RWPE2 (cell line): ENCODE measurements at regions not wholly inside any gene's neighbourhood (a gene's known extent, or its start where the extent isn't known, plus 50 kb on each side); places are given as distances from the start of the nearest gene placed in this dataset.

Experiments
- ATAC-seq: fragments of 200-7000 bp; cut with Tn5 transposase; 3 replicates; pipeline ENCODE4 v1.9.1; 2021; ENCODE audit warnings: low read depth
- DNase-seq: peaks from one replicate; pipeline ENCODE4 v3.0.0-alpha.2; 2020; ENCODE audit warnings: low spot score
- H3K27ac ChIP-seq: fragments of 450-650 bp; 2 replicates; pipeline ENCODE4 v1.5.1; 2017; ENCODE audit warnings: mild to moderate bottlenecking; ENCODE audit not compliant: poor library complexity, severe bottlenecking
- H3K27me3 ChIP-seq: fragments of 250-450 bp; sonication (Bioruptor Pico); 2 replicates; pipeline ENCODE4 v1.5.1; 2021; ENCODE audit warnings: mild to moderate bottlenecking, moderate library complexity; ENCODE audit not compliant: insufficient read depth, poor library complexity, severe bottlenecking
- H3K36me3 ChIP-seq: fragments of 250-450 bp; sonication (Bioruptor Pico); 2 replicates; pipeline ENCODE4 v1.5.1; 2020; ENCODE audit warnings: low read depth, mild to moderate bottlenecking, moderate library complexity
- H3K4me1 ChIP-seq: fragments of 250-450 bp; sonication (Bioruptor Pico); 2 replicates; pipeline ENCODE4 v1.5.1; 2021; ENCODE audit warnings: mild to moderate bottlenecking, moderate library complexity; ENCODE audit not compliant: insufficient read depth, poor library complexity, severe bottlenecking
- H3K4me3 ChIP-seq: fragments of 250-450 bp; sonication (Bioruptor Pico); 2 replicates; pipeline ENCODE4 v1.5.1; 2021; ENCODE audit warnings: mild to moderate bottlenecking, moderate library complexity; ENCODE audit not compliant: severe bottlenecking
- H3K9me3 ChIP-seq: fragments of 250-450 bp; sonication (Bioruptor Pico); 2 replicates; pipeline ENCODE4 v1.5.1; 2021; ENCODE audit warnings: mild to moderate bottlenecking, moderate library complexity; ENCODE audit not compliant: severe bottlenecking
- TF ChIP-seq, protein P1 (sequence below): fragments of 450-650 bp; IDR thresholded peaks from one replicate; pipeline ENCODE4 v1.5.1; 2017; ENCODE audit warnings: mild to moderate bottlenecking, moderate library complexity; ENCODE audit not compliant: poor library complexity, severe bottlenecking

DNA sequence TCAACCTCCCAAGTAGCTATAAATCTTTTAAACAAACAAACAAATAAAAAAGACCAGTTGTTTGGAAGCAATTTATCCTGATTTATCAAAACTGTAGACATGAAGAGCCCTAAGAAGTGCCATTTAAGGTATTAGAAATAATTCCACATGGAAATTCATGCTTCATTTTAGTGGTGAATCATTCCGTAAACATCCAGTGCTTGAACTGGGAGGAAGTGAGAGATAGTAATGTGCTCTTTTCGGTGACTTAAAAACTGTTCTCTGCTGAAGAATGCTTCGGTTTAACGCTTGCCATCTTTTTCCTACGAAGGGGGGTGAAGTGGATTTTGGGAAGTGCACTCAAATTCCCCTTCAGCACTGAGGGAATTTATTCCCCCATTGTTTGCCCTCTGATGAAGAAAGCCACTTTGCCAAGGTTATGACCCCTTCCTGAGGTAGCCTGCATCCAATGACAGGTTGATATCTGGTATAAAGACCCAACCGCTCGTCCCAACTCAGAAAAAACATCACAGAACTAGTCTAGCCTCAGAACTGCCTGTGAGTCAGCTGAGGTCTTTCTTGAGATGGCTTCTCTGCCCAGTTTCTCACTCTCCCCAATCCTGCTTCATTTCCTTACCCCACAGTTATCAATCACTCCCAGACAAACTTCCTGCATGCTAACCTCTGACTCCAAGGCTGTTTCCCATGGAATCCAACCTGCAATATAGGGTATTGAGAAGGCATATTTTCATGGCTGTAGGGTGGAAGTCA lies 244.1 kb downstream of the AEBP2 start:
- DNase-seq, result no peak
- TF ChIP-seq, protein P1, sequence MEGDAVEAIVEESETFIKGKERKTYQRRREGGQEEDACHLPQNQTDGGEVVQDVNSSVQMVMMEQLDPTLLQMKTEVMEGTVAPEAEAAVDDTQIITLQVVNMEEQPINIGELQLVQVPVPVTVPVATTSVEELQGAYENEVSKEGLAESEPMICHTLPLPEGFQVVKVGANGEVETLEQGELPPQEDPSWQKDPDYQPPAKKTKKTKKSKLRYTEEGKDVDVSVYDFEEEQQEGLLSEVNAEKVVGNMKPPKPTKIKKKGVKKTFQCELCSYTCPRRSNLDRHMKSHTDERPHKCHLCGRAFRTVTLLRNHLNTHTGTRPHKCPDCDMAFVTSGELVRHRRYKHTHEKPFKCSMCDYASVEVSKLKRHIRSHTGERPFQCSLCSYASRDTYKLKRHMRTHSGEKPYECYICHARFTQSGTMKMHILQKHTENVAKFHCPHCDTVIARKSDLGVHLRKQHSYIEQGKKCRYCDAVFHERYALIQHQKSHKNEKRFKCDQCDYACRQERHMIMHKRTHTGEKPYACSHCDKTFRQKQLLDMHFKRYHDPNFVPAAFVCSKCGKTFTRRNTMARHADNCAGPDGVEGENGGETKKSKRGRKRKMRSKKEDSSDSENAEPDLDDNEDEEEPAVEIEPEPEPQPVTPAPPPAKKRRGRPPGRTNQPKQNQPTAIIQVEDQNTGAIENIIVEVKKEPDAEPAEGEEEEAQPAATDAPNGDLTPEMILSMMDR, result no peak
- Histone ChIP-seq H3K9me3 (no peaks in the 10 kb centered on the region), H3K36me3 (no peaks in the 10 kb centered on the region), H3K27ac (peak overlapping the region; percentile 41), H3K27me3 (no peaks in the 10 kb centered on the region), H3K4me3 (no peak overlapping the region), H3K4me1 (peaks cover 9% of the 10 kb centered on the region)
- 0 out of 3 replicates have a peak, but pooled peaks have one; percentile 55 for ATAC-seq

DNA sequence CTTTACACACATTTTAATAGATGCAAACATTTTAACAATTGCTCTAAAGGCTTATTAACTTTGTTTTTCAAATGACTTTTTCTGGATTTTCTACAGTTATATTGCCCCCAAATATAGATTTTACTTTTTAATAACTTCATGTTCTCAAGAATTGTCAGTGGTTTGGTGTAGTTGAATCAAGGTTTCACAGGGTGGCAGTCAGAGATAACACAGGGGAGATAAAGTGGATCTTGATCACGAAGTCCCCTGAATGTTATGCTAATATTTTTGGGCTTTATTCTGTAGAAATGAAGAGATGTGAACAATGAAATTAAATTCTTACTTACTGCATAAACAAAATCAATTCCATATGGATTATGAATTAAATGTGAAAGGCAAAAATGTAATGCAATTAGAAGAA lies 248.1 kb downstream of the AEBP2 start:
- no peak overlapping the region for H3K4me3 ChIP-seq
- DNase-seq (no peak), ATAC-seq (no peak)
- TF ChIP-seq, protein P1, result no peak
- H3K36me3 ChIP-seq, result no peaks in the 10 kb centered on the region
- H3K27ac ChIP-seq, result no peak overlapping the region
- H3K9me3 ChIP-seq, result no peaks in the 10 kb centered on the region
- no peaks in the 10 kb centered on the region for H3K27me3 ChIP-seq
- peaks cover 23% of the 10 kb centered on the region for H3K4me1 ChIP-seq

DNA sequence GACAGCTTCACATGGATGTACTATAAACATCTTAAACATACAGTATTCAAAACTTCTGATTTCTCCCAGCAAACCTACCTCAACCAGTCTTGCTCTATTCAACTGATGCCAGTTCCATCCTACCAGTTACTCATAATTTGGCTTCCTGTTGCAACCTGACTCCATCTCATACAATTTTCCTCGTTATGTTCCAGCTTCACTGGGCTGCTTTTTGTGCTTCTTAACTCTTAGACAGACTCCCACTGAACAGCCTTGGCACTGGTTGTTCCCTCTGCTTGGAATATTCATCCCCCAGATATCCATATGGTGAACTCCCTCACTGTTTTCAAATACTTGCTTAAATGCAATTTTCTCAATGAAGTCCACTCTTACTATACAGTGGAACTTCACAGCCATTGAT lies 249.2 kb downstream of the AEBP2 start:
- DNase-seq (no peak), ATAC-seq (peak; percentile 54)
- Histone ChIP-seq H3K4me3 (no peak overlapping the region), H3K27ac (peak overlapping the region; percentile 21), H3K36me3 (no peaks in the 10 kb centered on the region), H3K27me3 (no peaks in the 10 kb centered on the region), H3K9me3 (no peaks in the 10 kb centered on the region), H3K4me1 (peaks cover 17% of the 10 kb centered on the region)
- TF ChIP-seq, protein P1, result no peak

DNA sequence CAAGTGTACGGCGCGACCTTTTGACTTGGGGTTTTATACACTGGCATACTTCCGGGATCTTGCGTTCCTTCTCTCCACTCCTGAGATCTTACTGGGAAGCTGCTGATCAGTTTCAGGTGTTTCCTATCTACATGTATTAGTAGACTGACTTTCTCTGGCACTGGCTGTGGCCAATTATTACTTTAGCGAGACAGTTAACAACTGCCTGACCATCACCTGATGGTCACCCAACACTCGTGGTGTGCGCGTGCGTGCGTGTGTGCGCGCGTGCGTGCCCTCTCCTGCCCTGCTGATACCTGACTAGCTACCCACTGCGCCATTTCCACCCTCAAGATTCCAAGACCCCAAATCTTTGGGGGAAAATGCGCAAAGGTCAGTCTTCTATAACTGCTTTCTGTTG lies 249.9 kb downstream of the AEBP2 start:
- Histone ChIP-seq H3K4me3 (no peak overlapping the region), H3K27me3 (no peaks in the 10 kb centered on the region), H3K36me3 (no peaks in the 10 kb centered on the region), H3K27ac (peak overlapping the region; percentile 21), H3K9me3 (no peaks in the 10 kb centered on the region), H3K4me1 (peaks cover 14% of the 10 kb centered on the region)
- ATAC-seq (no peak), DNase-seq (no peak)
- TF ChIP-seq, protein P1, result no peak

DNA sequence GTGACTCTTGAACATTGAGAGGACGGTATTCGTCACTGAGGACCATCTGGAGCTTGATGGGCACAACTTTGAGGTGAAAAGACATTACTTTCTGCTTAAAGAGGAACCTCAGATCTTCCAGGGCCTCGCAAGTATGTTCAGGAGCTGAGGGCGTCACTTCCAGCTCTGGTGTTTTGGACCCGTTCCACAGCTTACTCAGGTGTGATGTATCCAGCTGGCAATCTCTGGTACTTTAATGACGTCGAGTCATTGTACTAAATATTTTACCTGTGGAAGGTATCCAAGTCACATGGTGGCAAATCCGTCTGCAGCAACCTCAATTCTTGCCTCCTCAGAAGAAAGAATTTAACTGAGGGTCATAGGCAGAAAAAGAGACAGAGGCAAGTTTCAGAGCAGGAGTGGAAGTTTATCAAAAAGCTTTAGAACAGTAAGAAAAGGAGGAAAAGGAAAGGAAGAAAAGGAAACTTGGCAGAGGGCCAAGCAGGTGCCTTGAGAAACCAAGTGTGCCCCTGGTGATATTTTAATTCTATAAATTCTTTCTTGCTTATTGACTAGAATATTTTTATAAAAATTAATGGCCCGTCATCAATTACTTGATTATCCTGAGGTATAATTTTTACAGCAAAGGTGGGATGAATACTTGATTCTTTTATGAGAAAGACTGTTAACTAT lies 250.6 kb downstream of the AEBP2 start:
- H3K36me3 ChIP-seq, result no peaks in the 10 kb centered on the region
- H3K4me3 ChIP-seq, result no peak overlapping the region
- TF ChIP-seq, protein P1, result no peak
- H3K9me3 ChIP-seq, result no peaks in the 10 kb centered on the region
- ATAC-seq (peak; percentile 63), DNase-seq (no peak)
- peaks cover 14% of the 10 kb centered on the region for H3K4me1 ChIP-seq
- H3K27me3 ChIP-seq, result no peaks in the 10 kb centered on the region
- peak overlapping the region; percentile 21 for H3K27ac ChIP-seq
